Ovary (tissue), 3 donors: ENCODE measurements at regions not wholly inside any gene's neighbourhood (a gene's known extent, or its start where the extent isn't known, plus 50 kb on each side); places are given as distances from the start of the nearest gene placed in this dataset.

Experiments used
- EP300 ChIP-seq: sonication (generic); formaldehyde crosslinking; IDR thresholded peaks from one replicate; pipeline ENCODE4 v1.6.1; 2017; ENCODE audit warnings: antibody characterized with exemption
- POLR2A ChIP-seq: fragments of 450-650 bp; IDR thresholded peaks from one replicate; pipeline ENCODE4 v1.6.1; 2017; ENCODE audit warnings: antibody characterized with exemption, mild to moderate bottlenecking, moderate library complexity
- TF ChIP-seq, protein P1 (sequence below), 3 donors: fragments of 450-650 bp in 2 of 3; fragments of 200-600 bp in 1 of 3; IDR thresholded peaks; one replicate each; pipeline versions ENCODE4 v1.5.1 to v1.8.0; 2016 to 2022; ENCODE audit warnings: antibody characterized with exemption in 3 of 3, mild to moderate bottlenecking in 1 of 3
- donor health status: DM: no; HTN: no; CAD: no.

GRCh38 chr2:217412721-217413120, 552.9 kb upstream of the TNP1 start:
- TF ChIP-seq POLR2A (no peak), EP300 (no peak)
- TF ChIP-seq, protein P1, sequence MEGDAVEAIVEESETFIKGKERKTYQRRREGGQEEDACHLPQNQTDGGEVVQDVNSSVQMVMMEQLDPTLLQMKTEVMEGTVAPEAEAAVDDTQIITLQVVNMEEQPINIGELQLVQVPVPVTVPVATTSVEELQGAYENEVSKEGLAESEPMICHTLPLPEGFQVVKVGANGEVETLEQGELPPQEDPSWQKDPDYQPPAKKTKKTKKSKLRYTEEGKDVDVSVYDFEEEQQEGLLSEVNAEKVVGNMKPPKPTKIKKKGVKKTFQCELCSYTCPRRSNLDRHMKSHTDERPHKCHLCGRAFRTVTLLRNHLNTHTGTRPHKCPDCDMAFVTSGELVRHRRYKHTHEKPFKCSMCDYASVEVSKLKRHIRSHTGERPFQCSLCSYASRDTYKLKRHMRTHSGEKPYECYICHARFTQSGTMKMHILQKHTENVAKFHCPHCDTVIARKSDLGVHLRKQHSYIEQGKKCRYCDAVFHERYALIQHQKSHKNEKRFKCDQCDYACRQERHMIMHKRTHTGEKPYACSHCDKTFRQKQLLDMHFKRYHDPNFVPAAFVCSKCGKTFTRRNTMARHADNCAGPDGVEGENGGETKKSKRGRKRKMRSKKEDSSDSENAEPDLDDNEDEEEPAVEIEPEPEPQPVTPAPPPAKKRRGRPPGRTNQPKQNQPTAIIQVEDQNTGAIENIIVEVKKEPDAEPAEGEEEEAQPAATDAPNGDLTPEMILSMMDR (IDR thresholded peaks at IDR 0.05), result no peak
